NCI-H510A treated with DMSO at 0.1 percent for 48 hours (cell line): ENCODE measurements at regions not wholly inside any gene's neighbourhood (a gene's known extent, or its start where the extent isn't known, plus 50 kb on each side); places are given as distances from the start of the nearest gene placed in this dataset.

Experiments used
- DNase-seq: peaks from one replicate; lab custom pipeline; 2025; lab: John Stamatoyannopoulos, UW

GRCh38 chr3:188037965-188038581 lies 115.9 kb upstream of the LPP start:
- no peak for DNase-seq

- DNase-seq: no peak
Observed at GRCh38 chr3:188041193-188041592, 112.8 kb upstream of the LPP start.

DNA sequence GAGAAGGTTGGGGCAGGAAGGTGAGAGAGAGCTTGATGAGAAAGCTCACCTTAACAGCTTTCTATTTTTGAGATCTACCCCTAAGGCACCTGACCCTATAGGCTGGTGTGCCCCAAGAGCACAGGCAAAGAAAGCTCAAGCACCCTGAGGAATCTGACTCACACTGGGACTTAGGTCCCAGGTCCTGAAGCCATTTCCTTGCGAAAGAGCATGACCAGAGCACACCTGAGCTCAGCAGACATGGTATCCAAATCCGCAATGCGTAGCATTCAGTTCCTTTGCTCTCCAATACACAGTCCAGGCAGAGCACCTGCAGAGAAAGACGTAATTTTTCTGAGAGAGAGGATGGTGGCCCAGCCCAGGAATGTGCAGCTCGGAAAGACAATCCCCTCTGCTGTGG lies 112.1 kb upstream of the LPP start:
- DNase-seq: no peak

- DNase-seq: no peak
Observed at GRCh38 chr3:188042466-188042865, 111.5 kb upstream of the LPP start.

DNA sequence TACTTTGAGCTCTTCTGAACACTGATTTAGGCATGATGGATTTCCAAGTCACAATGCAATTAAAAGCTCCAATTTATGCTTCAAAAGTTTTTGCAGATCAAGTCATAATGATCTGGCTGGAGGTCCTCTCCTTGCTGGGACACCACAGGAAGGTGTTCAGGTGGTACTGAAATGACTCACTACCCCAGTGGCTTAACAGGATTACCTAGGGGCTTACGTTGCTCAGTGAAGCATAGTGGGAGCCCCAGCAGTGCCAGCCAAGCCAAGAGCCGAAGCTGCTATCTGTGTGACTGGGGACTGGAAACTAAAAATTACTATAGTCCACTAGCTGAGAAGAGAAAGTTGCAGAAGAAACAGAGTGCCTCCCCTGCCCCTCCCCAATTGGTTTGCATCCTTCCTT lies 110.1 kb upstream of the LPP start:
- no peak for DNase-seq

DNA sequence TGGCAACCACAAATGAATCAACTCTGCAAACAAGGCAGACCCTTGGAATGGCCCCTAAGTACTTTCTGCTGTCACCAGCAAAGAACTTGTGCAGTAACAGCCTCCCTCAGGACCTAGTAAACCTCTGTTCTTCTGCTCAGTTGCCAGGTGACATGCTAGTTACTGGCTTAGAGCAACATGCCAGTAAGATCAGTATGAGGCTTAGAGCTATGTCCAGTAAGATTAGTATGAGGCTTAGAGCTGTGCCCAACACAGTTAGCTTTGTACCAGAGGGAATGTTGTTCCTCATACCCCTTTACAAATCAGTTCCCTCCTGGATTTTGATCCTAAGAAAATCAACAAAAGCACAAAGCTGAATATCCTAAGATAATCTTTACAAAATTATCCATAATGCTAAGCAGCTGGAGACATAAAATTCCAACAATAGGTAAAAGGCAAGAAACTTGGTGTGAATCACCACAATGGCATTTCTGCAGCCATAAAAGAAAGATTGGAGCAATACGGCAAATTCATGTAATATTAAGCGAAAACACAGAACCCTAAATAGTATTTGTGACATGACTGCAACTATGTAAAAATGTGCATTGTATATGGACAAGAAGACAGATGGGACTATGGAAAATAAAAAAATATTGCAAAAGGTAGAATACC lies 107.3 kb upstream of the LPP start:
- no peak for DNase-seq

- DNase-seq: no peak
Observed at GRCh38 chr3:188047536-188047935, 106.4 kb upstream of the LPP start.

- no peak for DNase-seq
Observed at GRCh38 chr3:188049606-188050530, 104.1 kb upstream of the LPP start.

GRCh38 chr3:188051801-188052168 lies 102.2 kb upstream of the LPP start:
- no peak for DNase-seq

DNA sequence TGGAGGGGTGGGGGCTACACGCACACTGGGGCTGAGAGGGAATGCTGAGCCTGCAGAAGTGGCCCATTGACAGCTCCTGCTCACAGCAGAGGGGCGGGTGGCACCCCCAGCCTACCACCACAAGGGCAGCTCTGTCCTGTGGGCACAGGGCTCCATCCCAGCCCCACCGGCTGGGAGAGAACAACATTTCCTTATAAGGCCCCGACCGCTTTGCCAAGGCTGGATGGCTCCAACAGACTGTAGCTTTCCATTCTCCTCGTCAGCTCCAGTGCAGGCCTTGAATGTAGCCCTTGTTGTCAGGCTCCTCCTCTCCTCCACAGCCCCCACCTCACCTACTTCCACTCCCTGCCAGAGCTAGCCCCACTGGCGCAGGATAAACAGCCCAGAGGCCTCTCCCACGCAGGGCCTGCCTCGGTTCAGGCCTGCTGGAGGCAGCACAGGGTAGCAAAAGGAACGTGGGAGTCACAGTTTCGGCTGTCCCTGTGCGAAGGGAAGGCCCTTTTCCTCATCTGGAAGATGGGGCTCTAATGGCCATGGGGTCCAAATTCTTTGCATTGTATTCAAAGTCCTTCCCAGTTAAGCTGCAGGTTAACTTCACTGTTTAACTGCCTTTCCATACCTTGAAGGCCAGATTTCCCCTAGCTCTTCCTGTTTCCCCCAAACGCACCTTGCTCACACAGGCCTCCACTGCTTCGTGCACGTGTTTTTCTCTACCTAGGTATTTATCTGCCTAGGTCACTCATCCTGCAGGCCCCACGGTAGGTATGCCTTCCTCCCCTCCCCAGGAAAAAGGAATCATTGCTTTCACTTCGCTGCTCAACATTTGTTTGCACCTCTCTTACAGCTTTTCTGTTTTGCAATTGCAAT lies 101.6 kb upstream of the LPP start:
- no peak for DNase-seq

GRCh38 chr3:188053036-188053340 lies 101.0 kb upstream of the LPP start:
- no peak for DNase-seq

DNA sequence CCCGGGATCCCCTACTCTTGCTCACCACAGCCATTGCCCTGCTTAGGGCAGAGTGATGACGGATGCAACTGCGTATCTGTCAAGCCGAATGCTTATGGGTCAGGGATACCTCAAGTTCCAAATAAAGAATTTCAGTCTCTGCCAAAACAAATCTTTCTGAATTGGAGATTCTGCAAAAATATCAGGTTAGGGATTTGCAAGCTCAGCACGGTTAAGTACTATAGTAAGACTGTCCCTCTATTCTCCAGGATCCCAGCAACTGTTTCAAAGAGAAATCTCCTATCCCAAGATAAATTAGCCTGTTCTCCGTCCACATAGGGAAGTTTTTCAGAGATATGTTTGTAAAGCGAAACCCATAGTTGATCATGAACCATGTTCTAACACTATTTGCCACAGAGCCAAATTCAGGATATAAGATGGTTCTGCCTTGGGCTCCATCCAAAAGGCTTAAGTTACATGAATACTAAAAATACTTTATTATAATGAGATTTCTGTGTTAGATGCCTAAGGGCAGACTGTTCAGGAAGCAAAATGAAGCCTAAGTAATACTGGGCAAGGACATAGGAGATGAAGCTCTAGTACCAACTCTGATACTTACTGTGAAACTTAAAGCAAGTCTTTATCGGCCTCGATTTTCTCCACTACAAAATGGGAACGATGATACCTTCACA lies 100.1 kb upstream of the LPP start:
- DNase-seq: no peak

DNA sequence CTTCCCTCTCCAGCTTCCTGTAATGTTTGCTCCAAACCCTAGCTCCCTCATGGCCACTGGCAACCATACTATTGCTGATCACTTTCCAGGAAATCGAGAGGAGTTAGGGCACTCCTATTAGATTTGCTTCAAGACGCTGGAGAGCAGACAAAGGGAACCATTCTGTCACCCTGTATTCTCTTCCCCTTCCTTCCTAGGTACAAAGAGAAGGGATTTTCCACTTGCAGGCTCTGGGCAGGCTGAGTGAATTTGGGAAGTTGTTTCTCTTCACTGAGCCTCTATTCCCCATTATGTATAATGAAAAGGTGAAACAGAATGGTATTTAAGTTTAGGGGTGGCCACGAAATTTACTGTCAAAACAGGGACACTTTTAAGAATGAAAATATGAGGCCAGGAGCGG lies 99.4 kb upstream of the LPP start:
- DNase-seq: no peak

DNA sequence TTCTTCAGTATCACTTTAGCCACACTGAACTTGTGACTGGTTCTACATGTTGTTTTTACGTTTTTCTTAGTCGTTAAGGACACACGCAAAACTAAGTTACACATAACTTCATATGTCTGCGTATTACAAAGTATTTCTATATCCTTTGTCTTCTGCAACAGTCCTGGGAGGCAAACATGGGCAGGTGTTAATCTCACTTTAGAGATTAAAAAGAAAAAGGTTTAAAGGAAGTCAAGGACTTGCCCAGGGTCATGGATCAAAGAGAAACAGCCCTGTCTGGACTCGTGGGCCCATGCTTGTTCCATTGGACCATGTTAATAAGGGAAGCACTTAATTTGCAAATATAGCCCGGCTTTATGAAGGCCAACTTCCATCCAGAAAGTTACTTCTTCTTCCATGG lies 98.6 kb upstream of the LPP start:
- no peak for DNase-seq

DNA sequence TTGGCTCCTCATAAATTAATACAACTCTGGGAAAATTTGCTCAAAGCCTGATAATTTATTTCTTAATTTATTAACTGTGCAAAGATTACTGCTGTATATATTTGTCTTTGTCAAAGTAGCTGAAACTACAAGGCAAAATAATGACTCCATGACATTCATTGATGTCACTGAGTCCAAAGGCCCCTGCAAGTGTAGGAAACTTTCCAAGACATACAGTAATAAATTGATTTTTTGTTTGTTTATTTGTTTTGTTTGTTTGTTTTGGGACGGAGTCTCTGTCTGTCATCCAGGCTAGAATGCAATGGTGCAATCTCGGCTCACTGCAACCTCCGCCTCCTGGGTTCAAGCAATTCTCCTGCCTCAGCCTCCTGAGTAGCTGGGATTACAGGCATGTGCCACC lies 96.8 kb upstream of the LPP start:
- no peak for DNase-seq

GRCh38 chr3:188058569-188059184 lies 95.3 kb upstream of the LPP start:
- DNase-seq: peak; percentile 18

DNA sequence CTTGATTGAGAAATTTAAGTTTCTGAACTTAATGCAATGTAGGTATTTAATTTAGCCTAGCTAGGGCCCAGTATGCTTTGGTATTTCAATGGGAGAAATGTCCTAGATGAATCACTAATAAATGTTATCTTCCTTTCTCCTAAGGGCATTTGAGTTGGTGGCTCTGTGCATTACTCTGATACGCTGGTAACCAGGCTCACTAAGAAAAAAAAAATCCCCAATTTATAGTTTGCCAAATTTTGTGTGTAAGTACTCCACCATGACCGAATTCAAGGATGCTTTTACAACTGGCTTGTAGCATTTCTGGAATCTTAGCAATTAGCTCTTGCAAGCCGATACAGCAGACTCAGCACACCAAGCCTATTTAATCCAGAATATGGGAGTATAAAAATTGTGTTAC lies 94.6 kb upstream of the LPP start:
- DNase-seq: no peak

DNA sequence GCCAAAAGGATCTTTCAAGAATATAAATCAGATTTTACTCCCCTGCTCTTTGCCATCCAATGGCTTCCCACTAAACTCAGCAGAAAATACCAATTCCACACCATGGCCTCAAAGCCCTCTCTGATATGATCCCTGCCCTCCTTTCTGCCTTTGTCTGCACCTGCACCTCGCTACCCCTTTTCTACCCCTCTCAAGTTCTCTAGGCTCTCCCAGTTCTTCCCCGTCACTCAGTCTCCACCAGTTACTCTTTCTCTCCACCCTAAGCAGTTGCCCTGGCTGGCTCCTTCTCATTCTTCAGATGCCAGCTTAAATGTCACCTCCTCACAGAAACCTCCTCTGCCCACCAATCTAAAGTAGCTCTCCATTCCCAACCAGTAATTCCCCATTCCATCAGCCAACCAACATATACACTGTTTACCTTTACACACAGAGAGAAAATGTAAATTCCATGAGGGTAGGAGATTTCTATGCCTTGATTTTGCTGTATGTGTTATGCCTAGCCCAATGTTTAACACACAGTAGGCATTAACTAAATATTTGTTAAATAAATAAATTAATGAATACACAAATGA lies 93.6 kb upstream of the LPP start:
- no peak for DNase-seq

GRCh38 chr3:188060840-188061544 lies 93.0 kb upstream of the LPP start:
- peak; percentile 34 for DNase-seq

- DNase-seq: no peak
Observed at GRCh38 chr3:188062216-188062615, 91.7 kb upstream of the LPP start.
